HepG2 (cell line): ENCODE measurements at regions not wholly inside any gene's neighbourhood (a gene's known extent, or its start where the extent isn't known, plus 50 kb on each side); places are given as distances from the start of the nearest gene placed in this dataset.
"Not testable (repeated sequence)": the region's sequence is repeated elsewhere in the genome, so short reads cannot be mapped to it uniquely, and the experiment has no call there.

ENCODE experiments used
- ATAC-seq: fragments of 200-7000 bp; cut with Tn5 transposase; 3 replicates; pipeline ENCODE4 v1.9.1; 2020; ENCODE audit warnings: mild to moderate bottlenecking, moderate library complexity
- BruUV-seq: library from RNA; stranded (reverse); fragments of 400-500 nt; replicated peaks from 2 replicates; lab custom pipeline; 2021; lab: Mats Ljungman, UMichigan
- CTCF ChIA-PET: fragments of 300-600 bp; formaldehyde crosslinking; extraction: SDS; loops from one replicate; lab custom pipeline; 2021; ENCODE audit warnings: low total read pairs, inconsistent platforms, low intra/inter-chr PET ratio; lab: Yijun Ruan, JAX
- POLR2A ChIA-PET: fragments of 350-600 bp; sonication (Branson Sonifier 250); formaldehyde crosslinking; loops from one replicate; lab custom pipeline; 2020; ENCODE audit warnings: antibody characterized with exemption, inconsistent platforms; lab: Yijun Ruan, JAX
- DNase-seq: peaks from one replicate; pipeline ENCODE4 v3.0.0-alpha.2; 2015; ENCODE audit warnings: low spot score
- FAIRE-seq: peaks from 3 replicates; lab custom pipeline; 2011; peaks lifted over from hg19 to GRCh38; lab: Jason Lieb, UNC
- H2AFZ ChIP-seq: one replicate; pipeline ENCODE4 v1.6.1; 2011; ENCODE audit warnings: low read length, inconsistent platforms
- H3K27ac ChIP-seq: fragments of 300-600 bp; 3 replicates; pipeline ENCODE4 v1.8.0; 2011; ENCODE audit warnings: mixed run types, mild to moderate bottlenecking, mixed read lengths, low read length, inconsistent platforms; ENCODE audit not compliant: insufficient read depth; ENCODE audit errors: extremely low read length
- H3K27me3 ChIP-seq, 2 experiments: fragments of 200-600 bp in 1 of 2; 2 replicates in 1 of 2; 3 replicates in 1 of 2; pipeline versions ENCODE4 v1.6.0 to v1.8.0; 2011; ENCODE audit warnings: low read length in 2 of 2, mild to moderate bottlenecking in 2 of 2, moderate library complexity in 2 of 2, inconsistent platforms in 1 of 2; ENCODE audit not compliant: insufficient read depth in 2 of 2, control insufficient read depth in 1 of 2
- H3K36me3 ChIP-seq, 2 experiments: fragments of 200-600 bp in 1 of 2; replicated peaks in 1 of 2; 2 replicates in 1 of 2; 3 replicates in 1 of 2; pipeline versions ENCODE4 v1.5.1 to v1.8.0; 2011; ENCODE audit warnings: low read length in 2 of 2, inconsistent platforms in 1 of 2; ENCODE audit not compliant: insufficient read depth in 2 of 2, control insufficient read depth in 1 of 2
- H3K4me1 ChIP-seq: 2 replicates; pipeline ENCODE4 v1.5.1; 2012; ENCODE audit warnings: low read length, inconsistent platforms; ENCODE audit not compliant: insufficient read depth
- H3K4me2 ChIP-seq: 2 replicates; pipeline ENCODE4 v1.6.0; 2011; ENCODE audit warnings: low read depth, low read length, inconsistent platforms
- H3K4me3 ChIP-seq, 3 experiments: fragments of 200-600 bp in 1 of 3; sonication (generic), shearing (Covaris generic) in 1 of 3; replicated peaks in 1 of 3; 2 replicates each; pipeline ENCODE4 v1.5.1; 2011 to 2016; ENCODE audit warnings: low read length in 3 of 3, inconsistent platforms in 2 of 3, low read depth in 2 of 3, mild to moderate bottlenecking in 2 of 3, control low read depth in 1 of 3, mixed read lengths in 1 of 3; ENCODE audit not compliant: insufficient read depth in 1 of 3
- H3K79me2 ChIP-seq: one replicate; pipeline ENCODE4 v1.6.1; 2011; ENCODE audit warnings: low read length, inconsistent platforms; ENCODE audit not compliant: insufficient read depth
- H3K9ac ChIP-seq: 2 replicates; pipeline ENCODE4 v1.6.0; 2011; ENCODE audit warnings: mild to moderate bottlenecking, low read depth, low read length, inconsistent platforms; ENCODE audit not compliant: insufficient read depth
- H3K9me3 ChIP-seq: 2 replicates; pipeline ENCODE4 v1.5.1; 2012; ENCODE audit warnings: mild to moderate bottlenecking, low read length
- H4K20me1 ChIP-seq: 2 replicates; pipeline ENCODE4 v1.6.0; 2011; ENCODE audit warnings: inconsistent platforms, mild to moderate bottlenecking, low read length, moderate library complexity; ENCODE audit not compliant: insufficient read depth
- ESRRA ChIP-seq: sonication (generic); formaldehyde crosslinking; IDR thresholded peaks from 2 replicates; pipeline ENCODE4 v1.5.1; 2020; ENCODE audit warnings: mild to moderate bottlenecking, low read depth, missing genetic modification reagents
- MZF1 ChIP-seq: sonication (generic); formaldehyde crosslinking; IDR thresholded peaks from 2 replicates; pipeline ENCODE4 v1.8.1; 2023; ENCODE audit warnings: mild to moderate bottlenecking, missing genetic modification reagents, borderline replicate concordance
- WGBS: methylation state at CpG from one replicate; pipeline ENCODE4 v1.1.6; 2017; ENCODE audit warnings: low lambda C conversion rate; 5-methylcytosine and 5-hydroxymethylcytosine counted together
- in situ Hi-C: cut with HindIII; loops from 2 replicates; pipeline ENCODE4 v1.10.0; 2017; ENCODE audit warnings: low pct_unique_long_range_greater_than_20kb; ENCODE audit not compliant: extremely low pct_ligation_motif_present
- intact Hi-C: fragments of 100-400 bp; cut with micrococcal nuclease; formaldehyde crosslinking; loops from one replicate; pipeline ENCODE4 v1.10.0; 2022; ENCODE audit not compliant: unreplicated experiment
- TF ChIP-seq, protein P1 (sequence below): sonication (generic); formaldehyde crosslinking; IDR thresholded peaks from 2 replicates; pipeline ENCODE4 v1.5.1; 2020; ENCODE audit warnings: mild to moderate bottlenecking, missing genetic modification reagents, moderate library complexity

- DNase-seq, FAIRE-seq, H2AFZ ChIP-seq, in situ Hi-C loops, H3K9me3 ChIP-seq, H3K27me3 ChIP-seq, H3K4me2 ChIP-seq, CTCF ChIA-PET, H3K27ac ChIP-seq, H3K9ac ChIP-seq, H3K79me2 ChIP-seq, H3K4me1 ChIP-seq, H4K20me1 ChIP-seq, intact Hi-C loops, BruUV-seq, H3K4me3 ChIP-seq, ATAC-seq, POLR2A ChIA-PET, H3K36me3 ChIP-seq: not testable (repeated sequence)
- WGBS, result 19% methylated on average over 5 of the region's 9 CpGs
Observed at GRCh38 chr11:87764075-87764474, 411.2 kb downstream of the RAB38 start.

- no peaks in the 10 kb centered on the region for H3K9me3 ChIP-seq
- H3K4me2 ChIP-seq, result no peak overlapping the region
- no peak overlapping the region for H3K9ac ChIP-seq
- H4K20me1 ChIP-seq, result no peaks in the 10 kb centered on the region
- no peak overlapping the region for H3K4me3 ChIP-seq
- ChIA-PET POLR2A (no interaction called here), CTCF (no interaction called here)
- ATAC-seq (no peak), DNase-seq (no peak), FAIRE-seq (no peak)
- WGBS, result 6% methylated on average over 1 of the region's 1 CpG
- TF ChIP-seq ESRRA (no peak), MZF1 (CRISPR knock-in tag) (no peak)
- TF ChIP-seq, protein P1, sequence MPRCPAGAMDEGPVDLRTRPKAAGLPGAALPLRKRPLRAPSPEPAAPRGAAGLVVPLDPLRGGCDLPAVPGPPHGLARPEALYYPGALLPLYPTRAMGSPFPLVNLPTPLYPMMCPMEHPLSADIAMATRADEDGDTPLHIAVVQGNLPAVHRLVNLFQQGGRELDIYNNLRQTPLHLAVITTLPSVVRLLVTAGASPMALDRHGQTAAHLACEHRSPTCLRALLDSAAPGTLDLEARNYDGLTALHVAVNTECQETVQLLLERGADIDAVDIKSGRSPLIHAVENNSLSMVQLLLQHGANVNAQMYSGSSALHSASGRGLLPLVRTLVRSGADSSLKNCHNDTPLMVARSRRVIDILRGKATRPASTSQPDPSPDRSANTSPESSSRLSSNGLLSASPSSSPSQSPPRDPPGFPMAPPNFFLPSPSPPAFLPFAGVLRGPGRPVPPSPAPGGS, result no peak
- no TSS peak for BruUV-seq
- no peak overlapping the region for H2AFZ ChIP-seq
- in situ Hi-C loops (no loop called here), intact Hi-C loops (no loop called here)
- H3K27ac ChIP-seq, result no peak overlapping the region
- H3K27me3 ChIP-seq, result no peaks in the 10 kb centered on the region
- no peaks in the 10 kb centered on the region for H3K4me1 ChIP-seq
- no peaks in the 10 kb centered on the region for H3K79me2 ChIP-seq
- no peaks in the 10 kb centered on the region for H3K36me3 ChIP-seq
Observed at GRCh38 chr11:87754685-87755084, 420.6 kb downstream of the RAB38 start.
